ENCODE measurements at regions not wholly inside any gene's neighbourhood (a gene's known extent, or its start where the extent isn't known, plus 50 kb on each side); places are given as distances from the start of the nearest gene placed in this dataset.

- ChIA-PET CTCF (ENCODE audit: unreplicated experiment) (no interaction called here), POLR2A (no interaction called here)
- Histone ChIP-seq H3K27ac (ENCODE audit: low read depth, low read length, poor library complexity, severe bottlenecking) (no peak overlapping the region), H2AFZ (ENCODE audit: low read length) (no peak overlapping the region), H3K9me2 (ENCODE audit: insufficient read depth, low read length) (no peaks in the 10 kb centered on the region), H3K36me3 (ENCODE audit: insufficient read depth, low read length) (no peaks in the 10 kb centered on the region), H3K4me1 (ENCODE audit: insufficient read depth, low read length, poor library complexity, severe bottlenecking) (no peaks in the 10 kb centered on the region), H3K4me2 (ENCODE audit: low read length) (no peak overlapping the region), H3K9me3 (ENCODE audit: low read length) (no peaks in the 10 kb centered on the region), H4K20me1 (ENCODE audit: insufficient read depth, low read length) (no peaks in the 10 kb centered on the region), H3K79me2 (ENCODE audit: insufficient read depth, low read depth, low read length) (no peaks in the 10 kb centered on the region), H3K4me3 (ENCODE audit: low read depth, low read length, poor library complexity, severe bottlenecking) (no peak overlapping the region)
- intact Hi-C loops (cut with micrococcal nuclease; ENCODE audit: unreplicated experiment) = no loop called here
- no TSS peak for BruUV-seq (replicated peaks)
- no peak for TF ChIP-seq EZH2phosphoT487 (IDR thresholded peaks at IDR 0.05; ENCODE audit: borderline replicate concordance, low read depth, low read length)
- TF ChIP-seq, protein P1, sequence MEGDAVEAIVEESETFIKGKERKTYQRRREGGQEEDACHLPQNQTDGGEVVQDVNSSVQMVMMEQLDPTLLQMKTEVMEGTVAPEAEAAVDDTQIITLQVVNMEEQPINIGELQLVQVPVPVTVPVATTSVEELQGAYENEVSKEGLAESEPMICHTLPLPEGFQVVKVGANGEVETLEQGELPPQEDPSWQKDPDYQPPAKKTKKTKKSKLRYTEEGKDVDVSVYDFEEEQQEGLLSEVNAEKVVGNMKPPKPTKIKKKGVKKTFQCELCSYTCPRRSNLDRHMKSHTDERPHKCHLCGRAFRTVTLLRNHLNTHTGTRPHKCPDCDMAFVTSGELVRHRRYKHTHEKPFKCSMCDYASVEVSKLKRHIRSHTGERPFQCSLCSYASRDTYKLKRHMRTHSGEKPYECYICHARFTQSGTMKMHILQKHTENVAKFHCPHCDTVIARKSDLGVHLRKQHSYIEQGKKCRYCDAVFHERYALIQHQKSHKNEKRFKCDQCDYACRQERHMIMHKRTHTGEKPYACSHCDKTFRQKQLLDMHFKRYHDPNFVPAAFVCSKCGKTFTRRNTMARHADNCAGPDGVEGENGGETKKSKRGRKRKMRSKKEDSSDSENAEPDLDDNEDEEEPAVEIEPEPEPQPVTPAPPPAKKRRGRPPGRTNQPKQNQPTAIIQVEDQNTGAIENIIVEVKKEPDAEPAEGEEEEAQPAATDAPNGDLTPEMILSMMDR (conservative IDR thresholded peaks at IDR 0.05; ENCODE audit: low read length) = no peak
- DNase-seq (ENCODE audit: low spot score) = no peak
Observed at GRCh38 chr18:45221363-45221762, 393.9 kb upstream of the SLC14A2 start.

- no peaks in the 10 kb centered on the region for H3K79me2 ChIP-seq (ENCODE audit: insufficient read depth, low read depth, low read length)
- DNase-seq (ENCODE audit: low spot score) = no peak
- no TSS peak for BruUV-seq (replicated peaks)
- no peak overlapping the region for H3K4me2 ChIP-seq (ENCODE audit: low read length)
- TF ChIP-seq, protein P1 (conservative IDR thresholded peaks at IDR 0.05; ENCODE audit: low read length) = no peak
- no peak for TF ChIP-seq EZH2phosphoT487 (IDR thresholded peaks at IDR 0.05; ENCODE audit: borderline replicate concordance, low read depth, low read length)
- no peak overlapping the region for H2AFZ ChIP-seq (ENCODE audit: low read length)
- no peaks in the 10 kb centered on the region for H3K4me1 ChIP-seq (ENCODE audit: insufficient read depth, low read length, poor library complexity, severe bottlenecking)
- H3K27ac ChIP-seq (ENCODE audit: low read depth, low read length, poor library complexity, severe bottlenecking) = no peak overlapping the region
- ChIA-PET POLR2A (interaction anchor here (0.7 kb wide), 1 partner anchor 20 kb away, joined by 3 read pairs; no protein-coding TSS in a partner anchor), CTCF (ENCODE audit: unreplicated experiment) (no interaction called here)
- no peaks in the 10 kb centered on the region for H3K36me3 ChIP-seq (ENCODE audit: insufficient read depth, low read length)
- intact Hi-C loops (cut with micrococcal nuclease; ENCODE audit: unreplicated experiment) = no loop called here
- no peak overlapping the region for H3K4me3 ChIP-seq (ENCODE audit: low read depth, low read length, poor library complexity, severe bottlenecking)
- no peaks in the 10 kb centered on the region for H3K9me3 ChIP-seq (ENCODE audit: low read length)
- no peaks in the 10 kb centered on the region for H4K20me1 ChIP-seq (ENCODE audit: insufficient read depth, low read length)
- H3K9me2 ChIP-seq (ENCODE audit: insufficient read depth, low read length) = no peaks in the 10 kb centered on the region
Observed at GRCh38 chr18:45222180-45222579, 393.1 kb upstream of the SLC14A2 start.

- intact Hi-C loops (cut with micrococcal nuclease; ENCODE audit: unreplicated experiment) = no loop called here
- Histone ChIP-seq H3K4me2 (ENCODE audit: low read length) (no peak overlapping the region), H4K20me1 (ENCODE audit: insufficient read depth, low read length) (no peaks in the 10 kb centered on the region), H3K27ac (ENCODE audit: low read depth, low read length, poor library complexity, severe bottlenecking) (no peak overlapping the region), H3K36me3 (ENCODE audit: insufficient read depth, low read length) (no peaks in the 10 kb centered on the region), H3K79me2 (ENCODE audit: insufficient read depth, low read depth, low read length) (no peaks in the 10 kb centered on the region), H3K9me2 (ENCODE audit: insufficient read depth, low read length) (no peaks in the 10 kb centered on the region), H3K9me3 (ENCODE audit: low read length) (no peaks in the 10 kb centered on the region), H3K4me1 (ENCODE audit: insufficient read depth, low read length, poor library complexity, severe bottlenecking) (no peaks in the 10 kb centered on the region), H2AFZ (ENCODE audit: low read length) (no peak overlapping the region), H3K4me3 (ENCODE audit: low read depth, low read length, poor library complexity, severe bottlenecking) (no peak overlapping the region)
- BruUV-seq (replicated peaks) = no TSS peak
- DNase-seq (ENCODE audit: low spot score) = no peak
- ChIA-PET POLR2A (no interaction called here), CTCF (ENCODE audit: unreplicated experiment) (no interaction called here)
- TF ChIP-seq, protein P1 (conservative IDR thresholded peaks at IDR 0.05; ENCODE audit: low read length) = no peak
- no peak for TF ChIP-seq EZH2phosphoT487 (IDR thresholded peaks at IDR 0.05; ENCODE audit: borderline replicate concordance, low read depth, low read length)
Observed at GRCh38 chr18:45227001-45227742, 388.1 kb upstream of the SLC14A2 start.
